Stimulated activated CD4-positive, alpha-beta T cell treated with anti-CD3 and anti-CD28 coated beads, TNF-alpha, amount 100 ng/mL, for 48 hours (primary cell): ENCODE measurements at regions not wholly inside any gene's neighbourhood (a gene's known extent, or its start where the extent isn't known, plus 50 kb on each side); places are given as distances from the start of the nearest gene placed in this dataset.

Experiments
- DNase-seq, 3 donors: peaks; one replicate each; pipeline ENCODE4 v3.0.0-alpha.2; 2020; ENCODE audit warnings: low read depth in 3 of 3

GRCh38 chr11:79925570-79925969, 484.7 kb upstream of the TENM4 start:
- DNase-seq = no peak

GRCh38 chr11:79922641-79923040, 481.8 kb upstream of the TENM4 start:
- DNase-seq = no peak

- no peak for DNase-seq
Measured at GRCh38 chr11:79920480-79920879, 479.6 kb upstream of the TENM4 start.

GRCh38 chr11:79919350-79919749, 478.5 kb upstream of the TENM4 start:
- DNase-seq = no peak

- DNase-seq = no peak
Measured at GRCh38 chr11:79918846-79919245, 478.0 kb upstream of the TENM4 start.

GRCh38 chr11:79906164-79906563, 465.3 kb upstream of the TENM4 start:
- no peak for DNase-seq

GRCh38 chr11:79902493-79902892, 461.7 kb upstream of the TENM4 start:
- DNase-seq = no peak

GRCh38 chr11:79897896-79898295, 457.1 kb upstream of the TENM4 start:
- DNase-seq = no peak

- DNase-seq = no peak
Measured at GRCh38 chr11:79896258-79896657, 455.4 kb upstream of the TENM4 start.

- DNase-seq = no peak
Measured at GRCh38 chr11:79894111-79894510, 453.3 kb upstream of the TENM4 start.

- no peak for DNase-seq
Measured at GRCh38 chr11:79890272-79890671, 449.4 kb upstream of the TENM4 start.

GRCh38 chr11:79864882-79865281, 424.1 kb upstream of the TENM4 start:
- DNase-seq = no peak

GRCh38 chr11:79860336-79860735, 419.5 kb upstream of the TENM4 start:
- no peak for DNase-seq

- no peak for DNase-seq
Measured at GRCh38 chr11:79857377-79858214, 416.8 kb upstream of the TENM4 start.

GRCh38 chr11:79852176-79852575, 411.3 kb upstream of the TENM4 start:
- DNase-seq = no peak

- no peak for DNase-seq
Measured at GRCh38 chr11:79845002-79845709, 404.3 kb upstream of the TENM4 start.

- no peak for DNase-seq
Measured at GRCh38 chr11:79834015-79834414, 393.2 kb upstream of the TENM4 start.

GRCh38 chr11:79830446-79830845, 389.6 kb upstream of the TENM4 start:
- no peak for DNase-seq

- DNase-seq = no peak
Measured at GRCh38 chr11:79829891-79830290, 389.1 kb upstream of the TENM4 start.

GRCh38 chr11:79822766-79823165, 381.9 kb upstream of the TENM4 start:
- no peak for DNase-seq

- DNase-seq = no peak
Measured at GRCh38 chr11:79813551-79813950, 372.7 kb upstream of the TENM4 start.

GRCh38 chr11:79809487-79809886, 368.7 kb upstream of the TENM4 start:
- DNase-seq = no peak

- no peak for DNase-seq
Measured at GRCh38 chr11:79807506-79807905, 366.7 kb upstream of the TENM4 start.
